Endodermal cell (in vitro differentiated cells): ENCODE measurements at regions not wholly inside any gene's neighbourhood (a gene's known extent, or its start where the extent isn't known, plus 50 kb on each side); places are given as distances from the start of the nearest gene placed in this dataset.

ENCODE experiments used
- DNase-seq: peaks from one replicate; pipeline ENCODE4 v3.0.0-alpha.2; 2017
- H3K27ac ChIP-seq: 2 replicates; pipeline ENCODE4 v1.5.1; 2013; ENCODE audit warnings: mild to moderate bottlenecking, low read depth, low read length, moderate library complexity
- H3K27me3 ChIP-seq: 2 replicates; pipeline ENCODE4 v1.6.1; 2013; ENCODE audit warnings: mild to moderate bottlenecking, low read length, moderate library complexity; ENCODE audit not compliant: insufficient read depth, control insufficient read depth, poor library complexity, severe bottlenecking
- H3K36me3 ChIP-seq: 2 replicates; pipeline ENCODE4 v1.7.0; 2013; ENCODE audit warnings: mild to moderate bottlenecking, low read length, moderate library complexity; ENCODE audit not compliant: control insufficient read depth, insufficient read depth
- H3K4me1 ChIP-seq: one replicate; pipeline ENCODE4 v1.7.0; 2013; ENCODE audit warnings: low read length; ENCODE audit not compliant: control insufficient read depth, insufficient read depth
- H3K4me3 ChIP-seq: 2 replicates; pipeline ENCODE4 v1.5.1; 2013; ENCODE audit warnings: mild to moderate bottlenecking, low read length, moderate library complexity
- H3K9ac ChIP-seq: 2 replicates; pipeline ENCODE4 v1.6.1; 2013; ENCODE audit warnings: mild to moderate bottlenecking, low read length, moderate library complexity; ENCODE audit not compliant: poor library complexity, severe bottlenecking; ENCODE audit errors: extremely low read depth
- H3K9me3 ChIP-seq: 2 replicates; pipeline ENCODE4 v1.6.1; 2013; ENCODE audit warnings: mild to moderate bottlenecking, low read length, moderate library complexity; ENCODE audit not compliant: control insufficient read depth
- H3K27ac Mint-ChIP-seq: 2 replicates; pipeline ENCODE4 v1.8.0; 2020; ENCODE audit warnings: mixed read lengths
- H3K27me3 Mint-ChIP-seq: 2 replicates; pipeline ENCODE4 v1.8.0; 2021; ENCODE audit warnings: mild to moderate bottlenecking, mixed read lengths; ENCODE audit not compliant: insufficient read depth
- H3K36me3 Mint-ChIP-seq: 2 replicates; pipeline ENCODE4 v1.8.0; 2020; ENCODE audit warnings: low read depth, mixed read lengths
- H3K4me1 Mint-ChIP-seq: 2 replicates; pipeline ENCODE4 v1.8.0; 2020; ENCODE audit warnings: mixed read lengths
- H3K4me3 Mint-ChIP-seq: 2 replicates; pipeline ENCODE4 v1.8.0; 2020; ENCODE audit warnings: mild to moderate bottlenecking, moderate library complexity, mixed read lengths
- H3K9me3 Mint-ChIP-seq: 2 replicates; pipeline ENCODE4 v1.8.0; 2020; ENCODE audit warnings: mild to moderate bottlenecking, mixed read lengths
- WGBS, 2 experiments: methylation state at CpG; one replicate each; pipeline versions ENCODE4 v1.1.5 to v1.1.7; 2013; ENCODE audit warnings: missing lambda C conversion rate in 2 of 2, mixed read lengths in 1 of 2; ENCODE audit not compliant: insufficient coverage in 1 of 2, insufficient read length in 1 of 2; 5-methylcytosine and 5-hydroxymethylcytosine counted together
- TF ChIP-seq, protein P1 (sequence below): fragments of 200-600 bp; sonication (generic); conservative IDR thresholded peaks from 2 replicates; pipeline ENCODE4 v1.5.0; 2021; ENCODE audit warnings: antibody characterized with exemption, mild to moderate bottlenecking

DNA sequence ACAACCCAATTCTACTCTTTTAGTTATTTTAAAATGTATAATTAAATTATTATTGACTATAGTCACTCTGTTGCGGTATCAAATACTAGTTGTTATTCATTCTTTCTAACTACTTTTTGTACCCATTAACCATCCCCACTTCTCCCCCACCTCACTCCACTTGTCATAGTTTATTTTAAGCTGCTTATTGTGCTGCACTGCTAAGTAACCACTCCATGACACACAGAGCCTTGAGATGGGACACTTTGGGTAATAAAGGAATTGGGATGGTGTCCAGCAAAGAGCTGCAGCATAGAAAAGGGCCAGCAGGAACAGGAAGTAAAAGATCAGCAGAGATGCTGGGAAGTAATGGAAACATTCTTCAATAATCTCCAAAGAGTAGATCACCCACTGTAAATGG, 123.0 kb downstream of the RPS29 start:
- H3K27ac Mint-ChIP-seq: no peak overlapping the region
- no peak for DNase-seq
- no peak overlapping the region for H3K4me3 Mint-ChIP-seq
- Histone ChIP-seq H3K36me3 (no peaks in the 10 kb centered on the region), H3K27ac (no peak overlapping the region), H3K4me1 (no peaks in the 10 kb centered on the region), H3K9ac (no peak overlapping the region), H3K9me3 (no peaks in the 10 kb centered on the region), H3K27me3 (no peaks in the 10 kb centered on the region), H3K4me3 (no peak overlapping the region)
- 100% methylated on average over 1 of the region's 1 CpG; no CpG with 5 or more reads in 1 of the 2 experiments for WGBS, 2 experiments
- H3K27me3 Mint-ChIP-seq: no peaks in the 10 kb centered on the region
- H3K4me1 Mint-ChIP-seq: no peaks in the 10 kb centered on the region
- H3K36me3 Mint-ChIP-seq: no peaks in the 10 kb centered on the region
- no peaks in the 10 kb centered on the region for H3K9me3 Mint-ChIP-seq
- TF ChIP-seq, protein P1, sequence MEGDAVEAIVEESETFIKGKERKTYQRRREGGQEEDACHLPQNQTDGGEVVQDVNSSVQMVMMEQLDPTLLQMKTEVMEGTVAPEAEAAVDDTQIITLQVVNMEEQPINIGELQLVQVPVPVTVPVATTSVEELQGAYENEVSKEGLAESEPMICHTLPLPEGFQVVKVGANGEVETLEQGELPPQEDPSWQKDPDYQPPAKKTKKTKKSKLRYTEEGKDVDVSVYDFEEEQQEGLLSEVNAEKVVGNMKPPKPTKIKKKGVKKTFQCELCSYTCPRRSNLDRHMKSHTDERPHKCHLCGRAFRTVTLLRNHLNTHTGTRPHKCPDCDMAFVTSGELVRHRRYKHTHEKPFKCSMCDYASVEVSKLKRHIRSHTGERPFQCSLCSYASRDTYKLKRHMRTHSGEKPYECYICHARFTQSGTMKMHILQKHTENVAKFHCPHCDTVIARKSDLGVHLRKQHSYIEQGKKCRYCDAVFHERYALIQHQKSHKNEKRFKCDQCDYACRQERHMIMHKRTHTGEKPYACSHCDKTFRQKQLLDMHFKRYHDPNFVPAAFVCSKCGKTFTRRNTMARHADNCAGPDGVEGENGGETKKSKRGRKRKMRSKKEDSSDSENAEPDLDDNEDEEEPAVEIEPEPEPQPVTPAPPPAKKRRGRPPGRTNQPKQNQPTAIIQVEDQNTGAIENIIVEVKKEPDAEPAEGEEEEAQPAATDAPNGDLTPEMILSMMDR: no peak

DNA sequence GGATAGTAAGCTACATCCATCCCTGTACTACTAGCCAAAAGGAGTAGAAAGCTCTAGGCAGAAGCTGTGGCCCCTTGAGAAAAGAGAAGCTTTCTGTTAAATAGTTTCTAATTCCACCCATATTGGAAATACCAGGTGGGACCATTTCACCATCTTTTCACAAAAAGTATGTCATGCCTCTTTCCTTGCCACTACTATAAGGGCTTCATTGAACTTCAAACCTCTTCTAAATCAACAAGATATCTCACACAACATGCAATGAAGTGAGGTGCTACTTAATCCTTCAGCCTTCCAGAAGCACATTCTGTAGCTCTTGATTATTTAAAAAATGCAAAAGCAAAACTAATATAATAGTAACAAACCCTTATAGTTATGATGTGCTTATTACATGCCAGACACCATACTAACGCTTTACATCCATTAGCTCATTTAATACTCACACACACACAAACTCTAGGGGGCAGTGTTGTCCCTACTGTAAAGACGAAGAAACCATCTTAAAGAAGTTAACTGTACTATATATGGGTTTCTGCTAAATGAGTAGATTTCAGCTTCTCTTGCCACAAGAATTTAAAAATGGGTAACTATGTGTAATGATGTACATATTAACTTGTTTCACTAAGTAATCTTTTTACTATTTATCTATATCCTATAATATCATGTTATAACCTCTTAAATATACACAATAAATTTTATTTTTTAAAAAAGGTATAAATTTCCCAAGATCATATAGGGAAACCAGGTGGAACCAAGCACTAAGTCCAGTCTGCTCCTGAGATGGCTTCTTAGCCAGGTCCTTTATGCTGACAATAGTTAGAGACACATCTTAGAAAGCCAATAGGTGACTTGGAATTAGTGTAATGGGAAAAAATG, 124.4 kb downstream of the RPS29 start:
- Mint-ChIP-seq H3K27me3 (no peaks in the 10 kb centered on the region), H3K4me3 (no peak overlapping the region), H3K9me3 (no peaks in the 10 kb centered on the region), H3K4me1 (no peaks in the 10 kb centered on the region), H3K36me3 (no peaks in the 10 kb centered on the region), H3K27ac (no peak overlapping the region)
- WGBS, 2 experiments: 14% methylated on average over 1 of the region's 2 CpGs; no CpG with 5 or more reads in 1 of the 2 experiments
- peak; percentile 72 for DNase-seq
- Histone ChIP-seq H3K36me3 (no peaks in the 10 kb centered on the region), H3K9me3 (no peaks in the 10 kb centered on the region), H3K4me3 (no peak overlapping the region), H3K27me3 (no peaks in the 10 kb centered on the region), H3K9ac (no peak overlapping the region), H3K4me1 (no peaks in the 10 kb centered on the region), H3K27ac (no peak overlapping the region)
- TF ChIP-seq, protein P1: peak; percentile 92

DNA sequence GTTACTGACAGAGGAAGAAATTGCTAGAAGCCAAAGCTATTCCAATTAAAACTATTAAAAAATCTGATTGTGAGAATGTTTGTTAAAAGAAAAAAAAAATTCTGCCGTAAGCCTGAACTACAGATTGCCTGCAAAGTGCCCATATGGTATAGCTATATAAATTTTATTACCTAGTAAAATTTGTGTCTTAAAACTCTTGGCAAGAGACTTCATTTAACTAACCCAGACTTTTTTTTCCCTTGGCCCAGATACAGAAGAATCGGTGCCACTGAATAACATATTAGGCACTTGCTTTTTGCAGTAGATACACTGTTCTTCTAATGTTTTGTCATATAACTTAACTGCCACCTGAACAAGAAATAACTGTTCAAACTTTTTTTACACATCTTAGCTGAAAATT, 125.5 kb downstream of the RPS29 start:
- Histone ChIP-seq H3K9me3 (no peaks in the 10 kb centered on the region), H3K4me3 (no peak overlapping the region), H3K27ac (no peak overlapping the region), H3K4me1 (no peaks in the 10 kb centered on the region), H3K9ac (no peak overlapping the region), H3K27me3 (no peaks in the 10 kb centered on the region), H3K36me3 (no peaks in the 10 kb centered on the region)
- Mint-ChIP-seq H3K27me3 (no peaks in the 10 kb centered on the region), H3K9me3 (no peaks in the 10 kb centered on the region), H3K4me3 (no peak overlapping the region), H3K4me1 (no peaks in the 10 kb centered on the region), H3K36me3 (no peaks in the 10 kb centered on the region), H3K27ac (no peak overlapping the region)
- TF ChIP-seq, protein P1: no peak
- 85 to 100% methylated on average over 1 of the region's 2 CpGs for WGBS, 2 experiments
- DNase-seq: no peak
